Prostate gland (tissue), 2 donors: ENCODE measurements at regions not wholly inside any gene's neighbourhood (a gene's known extent, or its start where the extent isn't known, plus 50 kb on each side); places are given as distances from the start of the nearest gene placed in this dataset.

Experiments
- CTCF ChIP-seq, 4 experiments: fragments of 200-600 bp in 2 of 4; fragments of 450-650 bp in 2 of 4; sonication (generic) in 2 of 4; IDR thresholded peaks; 1 replicate in 3 of 4; 2 replicates in 1 of 4; pipeline ENCODE4 v1.5.1; 2016 to 2019; ENCODE audit warnings: antibody characterized with exemption in 4 of 4, mild to moderate bottlenecking in 2 of 4, moderate library complexity in 2 of 4
- POLR2A ChIP-seq: fragments of 450-650 bp; IDR thresholded peaks from one replicate; pipeline ENCODE4 v1.6.1; 2016; ENCODE audit warnings: antibody characterized with exemption, mild to moderate bottlenecking

GRCh38 chr2:147227313-147227712 lies 617.5 kb upstream of the ACVR2A start:
- no peak for TF ChIP-seq POLR2A
- no peak for TF ChIP-seq CTCF (IDR thresholded peaks at IDR 0.05)
